ENCODE measurements at regions not wholly inside any gene's neighbourhood (a gene's known extent, or its start where the extent isn't known, plus 50 kb on each side); places are given as distances from the start of the nearest gene placed in this dataset.

DNA sequence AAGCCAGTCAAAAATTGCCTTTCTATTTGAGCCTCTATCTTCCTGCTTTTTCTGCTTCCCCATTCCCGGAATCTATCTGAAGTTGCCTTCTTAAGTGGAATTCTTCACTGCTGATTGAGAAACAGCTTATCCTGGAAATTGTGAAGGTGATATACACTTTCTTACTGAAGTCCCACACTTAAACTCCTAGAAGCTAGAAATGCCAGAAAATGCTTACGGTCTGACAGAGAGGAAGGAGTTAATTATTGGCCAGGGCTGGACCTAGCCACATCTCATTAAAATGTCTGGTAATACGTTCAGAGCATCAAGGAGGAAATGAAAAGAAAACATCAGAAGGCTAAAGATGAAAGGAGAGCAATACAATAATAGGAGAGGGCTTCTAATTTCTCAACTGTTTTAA is 292.5 kb upstream of the SNX7 start:
- no peaks in the 10 kb centered on the region for H3K36me3 ChIP-seq (ENCODE audit: control insufficient read depth in 2 of 3, insufficient read depth in 3 of 3, low read length in 3 of 3)
- no peak overlapping the region for H3K4me3 ChIP-seq (ENCODE audit: low read length in 3 of 3)
- FAIRE-seq (no peak), DNase-seq (no peak)
- intact Hi-C loops (cut with DNase I), result no loop called here
- H3K4me1 ChIP-seq (ENCODE audit: control insufficient read depth in 2 of 3, insufficient read depth in 2 of 3, low read depth in 1 of 3, low read length in 3 of 3), result no peaks in the 10 kb centered on the region
- TF ChIP-seq, protein P1, sequence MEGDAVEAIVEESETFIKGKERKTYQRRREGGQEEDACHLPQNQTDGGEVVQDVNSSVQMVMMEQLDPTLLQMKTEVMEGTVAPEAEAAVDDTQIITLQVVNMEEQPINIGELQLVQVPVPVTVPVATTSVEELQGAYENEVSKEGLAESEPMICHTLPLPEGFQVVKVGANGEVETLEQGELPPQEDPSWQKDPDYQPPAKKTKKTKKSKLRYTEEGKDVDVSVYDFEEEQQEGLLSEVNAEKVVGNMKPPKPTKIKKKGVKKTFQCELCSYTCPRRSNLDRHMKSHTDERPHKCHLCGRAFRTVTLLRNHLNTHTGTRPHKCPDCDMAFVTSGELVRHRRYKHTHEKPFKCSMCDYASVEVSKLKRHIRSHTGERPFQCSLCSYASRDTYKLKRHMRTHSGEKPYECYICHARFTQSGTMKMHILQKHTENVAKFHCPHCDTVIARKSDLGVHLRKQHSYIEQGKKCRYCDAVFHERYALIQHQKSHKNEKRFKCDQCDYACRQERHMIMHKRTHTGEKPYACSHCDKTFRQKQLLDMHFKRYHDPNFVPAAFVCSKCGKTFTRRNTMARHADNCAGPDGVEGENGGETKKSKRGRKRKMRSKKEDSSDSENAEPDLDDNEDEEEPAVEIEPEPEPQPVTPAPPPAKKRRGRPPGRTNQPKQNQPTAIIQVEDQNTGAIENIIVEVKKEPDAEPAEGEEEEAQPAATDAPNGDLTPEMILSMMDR (IDR thresholded peaks at IDR 0.05; ENCODE audit: borderline replicate concordance, extremely low read depth, insufficient read depth), result no peak
- H3K27me3 ChIP-seq (ENCODE audit: control insufficient read depth, insufficient read depth, low read length), result no peaks in the 10 kb centered on the region
- no peak overlapping the region for H3K9ac ChIP-seq (ENCODE audit: low read length in 3 of 3)
- H3K27ac ChIP-seq (ENCODE audit: low read depth in 2 of 2, low read length in 2 of 2), result no peak overlapping the region
- no peaks in the 10 kb centered on the region for H3K9me3 ChIP-seq (ENCODE audit: control insufficient read depth in 2 of 3, insufficient read depth in 1 of 3, low read length in 3 of 3)

DNA sequence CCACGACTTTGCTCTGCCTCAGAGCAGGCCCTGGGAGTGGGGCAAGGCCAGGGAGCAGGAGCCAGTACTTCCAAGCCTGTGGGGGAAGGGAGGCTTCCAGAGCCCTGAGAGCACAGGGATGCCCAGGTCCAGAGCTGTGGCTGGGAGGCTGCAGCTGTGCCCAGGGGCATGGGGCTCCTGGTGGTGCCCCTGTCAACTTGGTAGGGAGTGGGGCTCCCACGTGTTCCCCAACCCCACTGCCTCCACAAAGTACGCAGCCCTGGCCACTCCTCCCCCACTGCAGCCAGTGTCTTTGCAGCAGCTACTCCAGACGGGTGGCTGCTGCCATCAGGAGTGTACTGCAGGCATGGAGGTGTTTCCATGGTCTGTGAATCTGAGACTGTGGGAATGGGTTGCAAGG is 294.1 kb upstream of the SNX7 start:
- FAIRE-seq (no peak), DNase-seq (peak in 1 of 5 donors; percentile 52)
- no peak overlapping the region for H3K27ac ChIP-seq (ENCODE audit: low read depth in 2 of 2, low read length in 2 of 2)
- H3K9me3 ChIP-seq (ENCODE audit: control insufficient read depth in 2 of 3, insufficient read depth in 1 of 3, low read length in 3 of 3), result no peaks in the 10 kb centered on the region
- H3K4me3 ChIP-seq (ENCODE audit: low read length in 3 of 3), result no peak overlapping the region
- no peaks in the 10 kb centered on the region for H3K36me3 ChIP-seq (ENCODE audit: control insufficient read depth in 2 of 3, insufficient read depth in 3 of 3, low read length in 3 of 3)
- TF ChIP-seq, protein P1 (IDR thresholded peaks at IDR 0.05; ENCODE audit: borderline replicate concordance, extremely low read depth, insufficient read depth), result no peak
- no peaks in the 10 kb centered on the region for H3K27me3 ChIP-seq (ENCODE audit: control insufficient read depth, insufficient read depth, low read length)
- H3K9ac ChIP-seq (ENCODE audit: low read length in 3 of 3), result no peak overlapping the region
- intact Hi-C loops (cut with DNase I), result no loop called here
- H3K4me1 ChIP-seq (ENCODE audit: control insufficient read depth in 2 of 3, insufficient read depth in 2 of 3, low read depth in 1 of 3, low read length in 3 of 3), result no peaks in the 10 kb centered on the region

DNA sequence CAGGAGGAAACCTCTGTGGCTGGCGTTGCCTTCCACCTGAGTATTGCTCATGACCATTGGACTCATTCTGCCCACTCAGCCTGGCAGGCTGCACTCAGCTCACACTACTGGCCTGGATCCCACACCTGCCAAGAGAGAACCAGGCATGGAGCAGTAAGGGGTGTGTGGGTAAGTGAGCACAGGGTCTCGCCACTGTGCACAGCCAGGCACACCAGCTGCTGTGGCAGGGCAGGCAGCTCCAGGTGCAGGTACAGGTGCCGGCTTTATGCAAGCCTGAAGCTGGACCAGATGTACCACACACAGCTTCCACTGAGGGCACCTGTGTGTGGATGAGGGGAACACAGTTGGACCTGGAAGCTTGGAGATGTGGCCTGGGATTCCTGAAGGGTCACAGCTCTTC is 295.2 kb upstream of the SNX7 start:
- TF ChIP-seq, protein P1 (IDR thresholded peaks at IDR 0.05; ENCODE audit: borderline replicate concordance, extremely low read depth, insufficient read depth), result no peak
- Histone ChIP-seq H3K27me3 (ENCODE audit: control insufficient read depth, insufficient read depth, low read length) (no peaks in the 10 kb centered on the region), H3K27ac (ENCODE audit: low read depth in 2 of 2, low read length in 2 of 2) (no peak overlapping the region), H3K4me1 (ENCODE audit: control insufficient read depth in 2 of 3, insufficient read depth in 2 of 3, low read depth in 1 of 3, low read length in 3 of 3) (no peaks in the 10 kb centered on the region), H3K4me3 (ENCODE audit: low read length in 3 of 3) (no peak overlapping the region), H3K36me3 (ENCODE audit: control insufficient read depth in 2 of 3, insufficient read depth in 3 of 3, low read length in 3 of 3) (no peaks in the 10 kb centered on the region), H3K9me3 (ENCODE audit: control insufficient read depth in 2 of 3, insufficient read depth in 1 of 3, low read length in 3 of 3) (no peaks in the 10 kb centered on the region), H3K9ac (ENCODE audit: low read length in 3 of 3) (no peak overlapping the region)
- DNase-seq, result peak in 1 of 5 donors; percentile 37
- no peak for FAIRE-seq
- intact Hi-C loops (cut with DNase I), result no loop called here

DNA sequence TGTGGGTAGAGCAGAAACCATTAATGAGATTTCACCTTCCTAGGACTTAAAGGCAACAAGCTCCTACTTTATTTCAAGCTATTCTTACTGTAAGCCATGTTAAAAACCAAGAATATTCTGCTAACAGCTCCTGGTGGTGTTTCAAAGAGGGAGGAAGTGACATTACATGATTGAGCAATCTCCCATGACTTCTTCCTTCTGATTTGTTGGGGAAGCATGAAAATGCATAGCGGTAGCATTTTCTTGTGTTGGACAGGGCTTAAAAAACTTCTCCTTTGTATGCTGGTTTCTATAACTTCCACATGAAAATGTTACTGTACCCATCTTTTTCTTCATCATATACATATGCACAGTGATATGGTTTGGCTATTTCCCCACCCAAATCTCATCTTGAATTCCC is 297.0 kb upstream of the SNX7 start:
- no peak for DNase-seq
- no peak overlapping the region for H3K9ac ChIP-seq (ENCODE audit: low read length in 3 of 3)
- no peaks in the 10 kb centered on the region for H3K9me3 ChIP-seq (ENCODE audit: control insufficient read depth in 2 of 3, insufficient read depth in 1 of 3, low read length in 3 of 3)
- intact Hi-C loops (cut with DNase I), result no loop called here
- H3K4me3 ChIP-seq (ENCODE audit: low read length in 3 of 3), result no peak overlapping the region
- TF ChIP-seq, protein P1 (IDR thresholded peaks at IDR 0.05; ENCODE audit: borderline replicate concordance, extremely low read depth, insufficient read depth), result no peak
- no peaks in the 10 kb centered on the region for H3K27me3 ChIP-seq (ENCODE audit: control insufficient read depth, insufficient read depth, low read length)
- H3K36me3 ChIP-seq (ENCODE audit: control insufficient read depth in 2 of 3, insufficient read depth in 3 of 3, low read length in 3 of 3), result no peaks in the 10 kb centered on the region
- H3K4me1 ChIP-seq (ENCODE audit: control insufficient read depth in 2 of 3, insufficient read depth in 2 of 3, low read depth in 1 of 3, low read length in 3 of 3), result no peaks in the 10 kb centered on the region
- FAIRE-seq, result no peak
- H3K27ac ChIP-seq (ENCODE audit: low read depth in 2 of 2, low read length in 2 of 2), result no peak overlapping the region

Data from kidney (tissue), 13 donors.